Adrenal gland (tissue), 9 donors: ENCODE measurements at regions not wholly inside any gene's neighbourhood (a gene's known extent, or its start where the extent isn't known, plus 50 kb on each side); places are given as distances from the start of the nearest gene placed in this dataset.

Experiments used
- DNase-seq, 7 donors: peaks; one replicate each; pipeline ENCODE4 v3.0.0-alpha.2; 2019 to 2020
- H3K27ac ChIP-seq, 5 donors: fragments of 200-600 bp; sonication (generic) in 4 of 5; 1 replicate in 3 of 5; 2 replicates in 2 of 5; pipeline versions ENCODE4 v1.5.1 to v1.8.0; 2016 to 2020; ENCODE audit warnings: mild to moderate bottlenecking in 1 of 5
- H3K27me3 ChIP-seq: fragments of 200-600 bp; 2 replicates; pipeline ENCODE4 v1.8.0; 2021
- H3K36me3 ChIP-seq, 2 donors: fragments of 200-600 bp; replicated peaks in 1 of 2; 1 replicate in 1 of 2; 2 replicates in 1 of 2; pipeline versions ENCODE4 v1.5.1 to v1.8.0; 2018 to 2022
- H3K4me1 ChIP-seq, 2 donors: fragments of 200-600 bp; replicated peaks in 1 of 2; 1 replicate in 1 of 2; 2 replicates in 1 of 2; pipeline versions ENCODE4 v1.5.1 to v1.8.0; 2018 to 2021
- H3K4me3 ChIP-seq, 4 donors: fragments of 200-600 bp; sonication (generic) in 3 of 4; one replicate each; pipeline ENCODE4 v1.5.1; 2016 to 2018
- H3K9me3 ChIP-seq, 3 donors: fragments of 200-600 bp; sonication (generic) in 1 of 3; replicated peaks in 1 of 3; 1 replicate in 2 of 3; 2 replicates in 1 of 3; pipeline versions ENCODE4 v1.5.1 to v1.8.0; 2016 to 2021
- CTCF ChIP-seq, 6 experiments: fragments of 450-650 bp in 4 of 6; fragments of 200-600 bp in 2 of 6; sonication (generic) in 1 of 6; IDR thresholded peaks; 1 replicate in 5 of 6; 2 replicates in 1 of 6; pipeline versions ENCODE4 v1.5.1 to v1.8.0; 2016 to 2021; ENCODE audit warnings: antibody characterized with exemption in 6 of 6, mild to moderate bottlenecking in 2 of 6, moderate library complexity in 1 of 6
- POLR2A ChIP-seq, 2 donors: fragments of 450-650 bp; IDR thresholded peaks; one replicate each; pipeline ENCODE4 v1.6.1; 2017; ENCODE audit warnings: antibody characterized with exemption in 2 of 2, mild to moderate bottlenecking in 2 of 2, moderate library complexity in 1 of 2
- WGBS, 4 donors: extraction: QIAGEN DNeasy Blood & Tissue Kit in 2 of 4; methylation state at CpG; one replicate each; pipeline versions ENCODE4 v1.1.5 to v1.1.7; 2013 to 2017; 5-methylcytosine and 5-hydroxymethylcytosine counted together
- intact Hi-C, 2 donors: fragments of 100-400 bp; cut with DNase I; formaldehyde crosslinking; loops; one replicate each; pipeline versions ENCODE4 v1.14.1 to v1.15.0; 2022 to 2023
- donor health status: healthy with polysubstance abuse.
- donor health status: Bipolar disorder and iron deficiency.
- donor health status: DM: yes; HTN: yes; CAD: no.
- donor health status: DM: no; HTN: no; CAD: no.
- donor health status: DM: no; HTN: no; CAD: no.

GRCh38 chr12:58608711-58609110 lies 311.6 kb downstream of the LRIG3 start:
- 56 to 70% (median 64%) methylated on average over 1 of the region's 1 CpG for WGBS, 4 donors

DNA sequence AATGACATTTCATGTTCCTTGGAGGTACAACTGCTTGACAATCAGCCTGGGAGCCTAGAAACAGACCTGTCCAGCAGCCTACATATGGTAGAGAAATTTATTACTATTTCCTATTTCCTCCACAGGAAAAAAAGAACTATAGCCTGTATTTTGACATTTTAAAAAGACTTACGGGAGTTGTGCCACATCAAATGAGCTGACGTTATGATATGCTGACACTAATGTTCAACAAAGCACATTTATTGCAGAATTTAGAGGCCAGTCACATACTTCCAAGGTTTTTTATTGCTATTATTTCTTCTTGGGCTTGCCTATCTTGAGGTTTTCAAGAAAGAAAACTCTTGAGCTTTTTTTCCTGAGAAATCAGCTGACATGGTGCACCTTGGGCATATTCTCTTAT lies 305.3 kb downstream of the LRIG3 start:
- Histone ChIP-seq H3K27ac (no peak overlapping the region), H3K4me3 (no peak overlapping the region), H3K9me3 (no peaks in the 10 kb centered on the region), H3K4me1 (no peaks in the 10 kb centered on the region), H3K27me3 (no peaks in the 10 kb centered on the region), H3K36me3 (no peaks in the 10 kb centered on the region)
- intact Hi-C loops: no loop called here
- no peak for DNase-seq
- TF ChIP-seq CTCF (IDR thresholded peaks at IDR 0.05) (no peak), POLR2A (IDR thresholded peaks at IDR 0.05) (no peak)
- WGBS, 4 donors: 54 to 70% (median 56%) methylated on average over 2 of the region's 2 CpGs

More at GRCh38 chr12:58608711-58609110, 311.6 kb downstream of the LRIG3 start:
- TF ChIP-seq POLR2A (IDR thresholded peaks at IDR 0.05) (no peak), CTCF (IDR thresholded peaks at IDR 0.05) (no peak)
- no peaks in the 10 kb centered on the region for H3K4me1 ChIP-seq
- H3K9me3 ChIP-seq: no peaks in the 10 kb centered on the region
- intact Hi-C loops: no loop called here
- DNase-seq: no peak
- no peaks in the 10 kb centered on the region for H3K27me3 ChIP-seq
- no peak overlapping the region for H3K27ac ChIP-seq
- H3K36me3 ChIP-seq: no peaks in the 10 kb centered on the region
- H3K4me3 ChIP-seq: no peak overlapping the region

DNA sequence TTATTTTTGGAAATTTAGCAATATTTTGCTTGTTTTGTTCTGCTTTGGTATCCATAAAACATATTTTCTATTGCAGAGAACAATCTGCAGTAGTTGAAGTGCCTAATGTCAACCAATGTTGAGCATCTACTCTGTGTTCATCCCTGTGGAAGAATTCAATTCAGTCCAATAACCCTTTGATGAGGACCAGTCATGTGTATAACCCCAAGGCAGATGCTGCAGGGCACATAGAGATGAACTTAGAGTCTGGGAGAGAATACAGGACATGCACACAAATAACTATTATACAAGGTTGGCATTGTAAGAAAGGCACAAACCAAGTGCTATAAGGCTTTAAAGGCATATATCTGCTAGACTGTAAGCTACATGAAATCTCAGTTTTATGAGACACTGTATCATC lies 304.7 kb downstream of the LRIG3 start:
- Histone ChIP-seq H3K36me3 (no peaks in the 10 kb centered on the region), H3K27ac (no peak overlapping the region), H3K4me1 (no peaks in the 10 kb centered on the region), H3K4me3 (no peak overlapping the region), H3K9me3 (no peaks in the 10 kb centered on the region), H3K27me3 (no peaks in the 10 kb centered on the region)
- TF ChIP-seq POLR2A (IDR thresholded peaks at IDR 0.05): no peak
- no peak for TF ChIP-seq CTCF (IDR thresholded peaks at IDR 0.05)
- intact Hi-C loops: no loop called here
- DNase-seq: no peak

DNA sequence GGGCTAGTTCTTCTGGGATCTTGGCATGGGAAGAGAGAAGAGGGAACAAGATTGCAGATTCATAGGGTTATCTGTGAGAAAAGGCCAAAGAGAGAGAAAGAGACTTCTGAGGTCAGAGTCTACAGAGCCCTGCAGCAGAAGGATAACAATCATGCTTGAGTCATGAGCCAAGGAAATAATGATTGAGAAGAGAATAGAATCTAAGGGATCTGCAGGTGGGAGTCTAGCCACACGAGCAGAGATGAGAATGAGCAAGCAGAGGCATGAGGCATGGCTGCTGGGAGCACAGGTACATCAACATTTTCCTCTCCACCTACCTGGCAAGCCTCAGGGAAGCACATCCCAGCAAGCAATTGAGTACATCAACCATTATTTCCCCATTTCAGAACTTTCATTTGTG lies 303.7 kb downstream of the LRIG3 start:
- 39 to 50% (median 50%) methylated on average over 1 of the region's 1 CpG for WGBS, 4 donors
- intact Hi-C loops: no loop called here

More for the DNA sequence above, 303.7 kb downstream of the LRIG3 start:
- Histone ChIP-seq H3K9me3 (no peaks in the 10 kb centered on the region), H3K4me1 (no peaks in the 10 kb centered on the region), H3K27me3 (no peaks in the 10 kb centered on the region), H3K36me3 (no peaks in the 10 kb centered on the region), H3K27ac (no peak overlapping the region), H3K4me3 (no peak overlapping the region)
- DNase-seq: no peak
- no peak for TF ChIP-seq POLR2A (IDR thresholded peaks at IDR 0.05)
- no peak for TF ChIP-seq CTCF (IDR thresholded peaks at IDR 0.05)
